BLaER1 (cell line): ENCODE measurements at regions not wholly inside any gene's neighbourhood (a gene's known extent, or its start where the extent isn't known, plus 50 kb on each side); places are given as distances from the start of the nearest gene placed in this dataset.

ENCODE experiments used
- H3K27ac ChIP-seq: shearing (Covaris generic); formaldehyde crosslinking; 2 replicates; pipeline ENCODE4 v1.8.1; 2022
- H3K27me3 ChIP-seq: shearing (Covaris generic); formaldehyde crosslinking; 2 replicates; pipeline ENCODE4 v1.8.1; 2022
- H3K36me3 ChIP-seq: shearing (Covaris generic); formaldehyde crosslinking; 2 replicates; pipeline ENCODE4 v1.8.1; 2022
- H3K4me1 ChIP-seq: shearing (Covaris generic); formaldehyde crosslinking; 2 replicates; pipeline ENCODE4 v1.8.1; 2022
- H3K4me2 ChIP-seq: shearing (Covaris generic); formaldehyde crosslinking; 2 replicates; pipeline ENCODE4 v1.8.1; 2022
- H3K4me3 ChIP-seq: shearing (Covaris generic); formaldehyde crosslinking; 2 replicates; pipeline ENCODE4 v1.8.1; 2022
- H3K9ac ChIP-seq: shearing (Covaris generic); formaldehyde crosslinking; 2 replicates; pipeline ENCODE4 v1.8.1; 2022
- H3K9me3 ChIP-seq: shearing (Covaris generic); formaldehyde crosslinking; 2 replicates; pipeline ENCODE4 v1.8.1; 2022
- H4K20me1 ChIP-seq: shearing (Covaris generic); formaldehyde crosslinking; 2 replicates; pipeline ENCODE4 v1.8.1; 2022
- Cebpa-rat ChIP-seq: shearing (Covaris generic); IDR thresholded peaks from 2 replicates; pipeline ENCODE4 v1.8.1; 2022

DNA sequence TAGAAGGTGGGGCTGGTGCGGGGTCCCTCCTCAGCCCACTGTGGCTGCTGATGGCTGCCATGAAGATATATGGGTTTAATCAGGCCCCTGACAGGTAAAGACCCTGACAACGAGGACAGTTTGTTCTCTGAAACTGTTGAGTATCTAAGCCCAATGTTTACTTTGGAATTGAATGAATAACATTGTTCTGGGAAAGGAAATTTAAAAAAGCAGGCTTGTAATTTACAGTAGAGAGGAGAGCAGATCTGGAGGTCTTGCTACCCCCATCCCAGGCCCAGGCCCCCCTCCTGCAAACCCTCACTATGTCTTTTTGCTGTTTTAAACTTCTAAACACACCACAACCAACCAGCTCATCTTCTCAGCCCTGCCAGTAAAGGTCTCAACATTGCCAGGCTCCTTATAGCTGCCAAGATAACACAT is 171.3 kb downstream of the CDC5L start:
- no peaks in the 10 kb centered on the region for H3K36me3 ChIP-seq
- no peaks in the 10 kb centered on the region for H4K20me1 ChIP-seq
- H3K27me3 ChIP-seq = peaks cover 34% of the 10 kb centered on the region
- H3K4me2 ChIP-seq = no peak overlapping the region
- no peak overlapping the region for H3K27ac ChIP-seq
- TF ChIP-seq Cebpa-rat = no peak
- H3K9me3 ChIP-seq = no peaks in the 10 kb centered on the region
- H3K4me1 ChIP-seq = peaks cover 13% of the 10 kb centered on the region
- H3K9ac ChIP-seq = no peak overlapping the region
- no peak overlapping the region for H3K4me3 ChIP-seq

DNA sequence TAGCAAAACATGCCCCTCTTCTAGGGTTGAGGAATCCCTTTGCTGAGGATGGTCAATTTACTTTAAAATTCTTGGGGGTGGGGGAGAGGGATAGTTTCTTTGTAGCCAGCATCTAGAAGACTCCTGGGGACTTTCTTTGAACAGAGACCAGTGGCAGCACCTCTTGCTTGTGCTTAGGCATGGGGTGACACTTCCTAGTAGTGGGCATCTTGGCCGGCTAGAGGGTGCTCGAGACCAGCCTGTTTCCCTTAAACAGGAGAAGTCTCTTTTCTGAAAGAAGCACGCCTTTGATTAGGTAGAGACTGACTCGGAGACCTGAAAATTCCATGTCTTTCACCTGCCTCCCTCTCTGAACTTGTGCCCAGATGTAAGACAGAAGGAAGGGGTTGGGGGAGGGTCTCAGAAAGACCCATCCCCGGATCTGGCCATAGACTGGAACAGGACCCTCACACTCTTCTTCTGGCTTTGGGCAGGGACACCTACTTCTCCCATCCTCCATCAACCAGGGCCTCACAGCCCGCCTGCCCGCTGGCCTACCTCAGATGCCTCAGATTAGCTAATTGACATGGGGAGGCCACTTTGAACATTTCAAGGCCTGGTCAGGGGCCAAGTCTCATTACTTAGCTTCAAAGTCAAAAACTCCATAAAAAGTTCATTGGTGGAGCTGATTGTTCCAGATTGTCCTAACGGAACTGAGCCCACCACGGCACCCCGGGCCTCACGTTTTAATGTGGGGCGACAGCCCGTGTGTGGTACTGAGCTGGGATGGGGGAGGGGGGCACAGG is 172.2 kb downstream of the CDC5L start:
- peaks cover 34% of the 10 kb centered on the region for H3K27me3 ChIP-seq
- no peak overlapping the region for H3K9ac ChIP-seq
- TF ChIP-seq Cebpa-rat = no peak
- peaks cover 13% of the 10 kb centered on the region for H3K4me1 ChIP-seq
- H3K36me3 ChIP-seq = no peaks in the 10 kb centered on the region
- no peak overlapping the region for H3K4me3 ChIP-seq
- H3K9me3 ChIP-seq = no peaks in the 10 kb centered on the region
- H4K20me1 ChIP-seq = no peaks in the 10 kb centered on the region
- no peak overlapping the region for H3K4me2 ChIP-seq
- H3K27ac ChIP-seq = no peak overlapping the region

DNA sequence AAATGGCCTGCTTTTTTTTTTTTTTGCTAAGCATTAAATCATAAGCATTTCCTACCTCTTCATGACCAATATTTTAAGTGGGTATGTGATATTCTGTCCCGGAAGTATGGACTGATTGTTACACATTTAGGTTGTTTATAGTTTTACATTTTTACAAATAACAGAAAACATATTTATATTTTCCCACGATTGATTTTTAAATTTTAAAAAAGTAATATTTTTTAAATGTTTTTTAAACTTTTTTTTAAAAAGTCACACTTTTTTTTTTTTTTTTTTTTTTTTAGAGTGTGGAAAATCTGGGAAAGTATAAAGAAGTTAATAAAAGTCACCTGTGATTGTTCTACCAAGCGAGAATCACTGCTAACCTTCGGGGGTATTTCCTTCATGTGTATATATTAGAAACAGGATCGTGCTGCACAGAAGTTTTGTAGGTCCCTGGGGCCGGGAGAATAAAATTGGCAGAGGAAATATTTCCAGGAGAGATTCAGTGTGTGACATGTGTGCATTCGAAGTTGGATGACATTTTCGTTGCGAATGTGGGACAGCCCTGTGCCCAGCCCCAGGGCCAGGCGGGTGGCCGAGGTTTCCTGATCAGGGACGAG is 173.1 kb downstream of the CDC5L start:
- Histone ChIP-seq H3K27me3 (peaks cover 34% of the 10 kb centered on the region), H3K9me3 (no peaks in the 10 kb centered on the region), H3K36me3 (no peaks in the 10 kb centered on the region), H4K20me1 (no peaks in the 10 kb centered on the region), H3K9ac (no peak overlapping the region), H3K4me1 (peaks cover 13% of the 10 kb centered on the region), H3K27ac (no peak overlapping the region), H3K4me2 (peak overlapping the region; percentile 81), H3K4me3 (no peak overlapping the region)
- no peak for TF ChIP-seq Cebpa-rat

DNA sequence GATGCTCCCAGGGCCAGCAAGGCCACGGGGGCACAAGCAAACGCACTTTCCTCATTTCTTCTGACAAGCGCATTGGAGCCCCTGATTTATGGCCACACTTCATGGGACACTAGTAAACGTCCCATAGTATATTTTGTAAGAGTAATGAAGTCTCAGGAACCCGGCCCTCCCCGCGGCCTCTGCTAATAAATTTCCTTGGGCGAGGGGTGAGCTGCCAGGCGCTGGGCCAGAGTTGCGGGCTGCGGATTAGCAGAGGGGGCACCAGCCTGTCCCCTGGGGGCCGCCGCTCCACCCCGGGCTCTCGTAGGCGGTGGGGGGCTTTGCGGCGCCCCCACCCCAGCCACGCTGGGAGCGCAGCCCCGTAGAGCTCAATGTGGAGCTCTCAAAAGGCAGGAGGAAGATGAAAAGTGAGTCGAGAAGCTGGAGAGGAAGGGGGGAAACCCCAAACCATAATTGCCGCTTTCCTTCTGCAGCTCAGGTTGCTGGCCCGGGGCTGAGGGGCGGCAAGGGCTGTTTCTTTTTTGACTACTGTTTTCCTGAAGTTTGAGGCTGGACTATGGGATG is 173.6 kb downstream of the CDC5L start:
- Histone ChIP-seq H3K4me1 (peaks cover 8% of the 10 kb centered on the region), H3K36me3 (no peaks in the 10 kb centered on the region), H3K4me3 (0 out of 2 replicates have a peak overlapping the region, but pooled peaks have one; percentile 38), H3K9me3 (no peaks in the 10 kb centered on the region), H3K4me2 (peak overlapping the region; percentile 81), H3K27me3 (peaks cover 34% of the 10 kb centered on the region), H4K20me1 (no peaks in the 10 kb centered on the region), H3K27ac (no peak overlapping the region), H3K9ac (no peak overlapping the region)
- TF ChIP-seq Cebpa-rat = no peak

DNA sequence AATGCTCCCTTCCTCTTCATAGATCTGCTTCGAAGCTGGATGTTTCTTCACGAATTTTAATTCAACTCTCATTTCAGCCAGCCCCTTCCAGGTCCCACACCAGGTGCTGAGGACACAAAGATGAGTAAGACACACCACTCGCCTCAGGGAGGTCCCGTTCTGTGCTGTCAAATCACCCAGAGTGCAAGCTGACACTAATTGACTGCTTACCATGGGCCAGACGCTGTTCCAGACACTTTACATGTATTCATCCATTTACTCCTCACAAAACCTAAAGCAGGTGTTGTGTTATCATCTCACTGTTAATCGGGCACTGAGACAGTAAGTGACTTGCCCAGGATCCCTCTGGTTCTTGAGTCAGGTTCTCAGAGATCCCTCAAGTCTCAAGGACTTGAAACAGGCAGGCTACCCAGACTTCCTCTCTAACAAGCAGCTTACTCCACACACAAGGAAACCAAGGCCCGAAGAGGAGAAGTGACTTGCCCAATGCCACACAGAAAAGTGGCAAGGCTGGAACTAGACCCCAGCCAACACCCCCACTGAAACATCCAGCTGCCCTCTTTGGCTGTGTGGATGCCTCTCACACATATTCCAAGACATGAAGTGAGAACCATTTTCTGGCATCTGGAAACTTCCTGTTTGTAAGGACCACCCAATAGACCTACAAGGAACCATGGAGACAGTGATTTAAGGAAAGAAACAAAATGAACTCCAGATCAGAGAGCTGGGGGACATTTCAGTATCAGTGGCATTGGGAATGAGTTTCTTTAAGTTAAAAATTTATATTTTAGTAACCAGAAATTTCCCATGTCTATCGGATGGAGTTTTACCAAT is 174.5 kb downstream of the CDC5L start:
- Histone ChIP-seq H3K4me1 (peaks cover 6% of the 10 kb centered on the region), H4K20me1 (no peaks in the 10 kb centered on the region), H3K36me3 (no peaks in the 10 kb centered on the region), H3K9ac (no peak overlapping the region), H3K27me3 (peaks cover 34% of the 10 kb centered on the region), H3K4me2 (no peak overlapping the region), H3K9me3 (no peaks in the 10 kb centered on the region), H3K4me3 (no peak overlapping the region), H3K27ac (no peak overlapping the region)
- TF ChIP-seq Cebpa-rat = no peak

DNA sequence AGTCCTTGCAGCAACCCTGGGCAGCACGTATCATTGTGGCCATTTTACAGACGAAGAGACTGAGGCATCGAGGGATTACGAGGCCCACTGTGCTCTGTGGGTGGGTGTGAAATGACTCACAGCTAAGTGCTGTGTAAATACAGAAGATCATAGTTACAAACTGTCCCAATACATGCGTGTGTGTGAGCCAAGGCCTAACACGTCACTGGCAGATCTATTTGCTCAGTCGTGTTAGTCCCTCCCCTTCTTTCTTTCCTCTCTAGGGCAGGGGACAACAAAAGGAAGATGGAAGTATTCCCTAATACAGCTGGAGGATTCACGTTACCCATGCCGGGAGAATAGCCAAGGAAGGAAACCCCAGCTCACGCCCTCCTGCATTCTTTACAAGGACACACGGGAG is 175.9 kb downstream of the CDC5L start:
- no peak for TF ChIP-seq Cebpa-rat
- no peaks in the 10 kb centered on the region for H4K20me1 ChIP-seq
- H3K4me3 ChIP-seq = no peak overlapping the region
- H3K36me3 ChIP-seq = no peaks in the 10 kb centered on the region
- H3K9ac ChIP-seq = no peak overlapping the region
- H3K4me2 ChIP-seq = no peak overlapping the region
- H3K4me1 ChIP-seq = peaks cover 6% of the 10 kb centered on the region
- H3K27me3 ChIP-seq = peaks cover 32% of the 10 kb centered on the region
- no peaks in the 10 kb centered on the region for H3K9me3 ChIP-seq
- no peak overlapping the region for H3K27ac ChIP-seq

DNA sequence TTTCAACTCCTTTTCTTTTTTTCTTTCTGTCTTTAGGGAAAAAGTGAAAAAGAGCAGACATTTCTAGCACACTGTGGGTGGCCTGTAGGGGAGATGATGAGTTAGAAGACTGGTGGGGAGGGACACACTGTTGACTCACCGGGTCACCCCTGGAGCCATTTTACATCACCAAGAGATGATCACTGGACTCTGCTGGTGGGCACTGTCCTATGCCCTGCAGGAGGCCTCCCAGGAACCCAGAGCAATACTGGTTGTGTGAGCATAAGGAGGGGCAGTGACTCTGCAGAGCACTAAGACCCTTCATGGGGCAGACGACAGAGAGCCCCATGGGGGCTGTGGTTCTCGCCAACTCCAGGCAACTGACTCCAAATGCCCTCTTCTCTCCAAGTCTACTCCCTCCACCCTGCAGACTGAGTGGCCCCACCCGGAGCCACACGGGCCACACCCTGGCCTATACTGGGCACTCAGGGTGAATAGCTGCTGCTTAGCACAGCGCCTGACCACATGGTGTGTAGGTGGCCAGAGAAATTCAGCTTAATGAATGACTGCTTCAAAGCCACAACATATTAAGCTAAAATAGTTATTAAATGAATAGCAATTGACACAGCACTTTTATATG is 177.5 kb downstream of the CDC5L start:
- Histone ChIP-seq H3K4me3 (no peak overlapping the region), H3K27me3 (peaks cover 18% of the 10 kb centered on the region), H4K20me1 (no peaks in the 10 kb centered on the region), H3K4me2 (no peak overlapping the region), H3K27ac (no peak overlapping the region), H3K4me1 (peaks cover 6% of the 10 kb centered on the region), H3K36me3 (no peaks in the 10 kb centered on the region), H3K9me3 (no peaks in the 10 kb centered on the region), H3K9ac (no peak overlapping the region)
- no peak for TF ChIP-seq Cebpa-rat

DNA sequence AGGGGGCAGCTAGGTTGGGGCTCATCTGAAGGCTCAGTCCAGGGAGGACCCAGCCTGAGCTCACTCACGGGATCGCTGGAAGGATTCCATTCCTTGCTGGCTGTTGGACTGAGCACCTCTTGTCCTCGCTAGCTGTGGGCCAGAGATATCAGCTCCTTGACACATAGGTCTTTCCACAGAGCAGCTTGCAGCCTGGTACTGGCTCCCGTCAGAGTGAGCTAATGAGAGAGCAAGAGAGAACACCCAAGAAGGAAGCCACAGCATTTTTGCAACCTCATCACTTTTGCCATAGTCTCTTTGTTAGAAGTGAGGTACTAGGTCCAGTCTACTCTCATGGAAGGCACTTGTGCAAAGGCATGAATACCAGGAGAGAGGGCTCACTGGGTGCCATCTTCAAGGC is 179.9 kb downstream of the CDC5L start:
- no peak overlapping the region for H3K27ac ChIP-seq
- H3K4me3 ChIP-seq = no peak overlapping the region
- H4K20me1 ChIP-seq = no peaks in the 10 kb centered on the region
- no peaks in the 10 kb centered on the region for H3K9me3 ChIP-seq
- no peaks in the 10 kb centered on the region for H3K4me1 ChIP-seq
- no peaks in the 10 kb centered on the region for H3K27me3 ChIP-seq
- H3K9ac ChIP-seq = no peak overlapping the region
- H3K36me3 ChIP-seq = no peaks in the 10 kb centered on the region
- H3K4me2 ChIP-seq = no peak overlapping the region
- TF ChIP-seq Cebpa-rat = no peak

DNA sequence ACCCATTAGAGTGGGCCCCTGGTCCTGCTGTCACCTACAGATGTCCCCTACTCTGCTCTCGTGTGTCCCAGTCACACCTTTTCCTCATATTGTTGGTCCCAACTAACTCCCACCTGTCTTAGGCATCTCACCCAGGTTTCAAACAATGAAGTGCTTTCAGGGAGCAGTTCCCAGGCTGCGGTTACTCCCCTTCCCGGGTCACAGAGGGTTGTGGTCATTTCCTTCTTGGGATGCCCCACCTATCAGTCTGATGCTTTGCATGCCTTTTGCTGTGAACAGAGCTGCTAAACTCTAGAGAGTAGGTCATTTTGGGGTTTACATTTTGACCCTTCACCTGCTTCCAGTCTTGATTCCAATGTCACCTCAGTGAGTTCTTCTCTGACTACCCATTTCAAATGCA is 181.6 kb downstream of the CDC5L start:
- no peaks in the 10 kb centered on the region for H3K36me3 ChIP-seq
- no peaks in the 10 kb centered on the region for H3K9me3 ChIP-seq
- no peak overlapping the region for H3K9ac ChIP-seq
- H3K27ac ChIP-seq = no peak overlapping the region
- no peaks in the 10 kb centered on the region for H4K20me1 ChIP-seq
- no peaks in the 10 kb centered on the region for H3K27me3 ChIP-seq
- no peaks in the 10 kb centered on the region for H3K4me1 ChIP-seq
- H3K4me2 ChIP-seq = no peak overlapping the region
- TF ChIP-seq Cebpa-rat = no peak
- no peak overlapping the region for H3K4me3 ChIP-seq
